ENCODE measurements at regions not wholly inside any gene's neighbourhood (a gene's known extent, or its start where the extent isn't known, plus 50 kb on each side); places are given as distances from the start of the nearest gene placed in this dataset.

DNA sequence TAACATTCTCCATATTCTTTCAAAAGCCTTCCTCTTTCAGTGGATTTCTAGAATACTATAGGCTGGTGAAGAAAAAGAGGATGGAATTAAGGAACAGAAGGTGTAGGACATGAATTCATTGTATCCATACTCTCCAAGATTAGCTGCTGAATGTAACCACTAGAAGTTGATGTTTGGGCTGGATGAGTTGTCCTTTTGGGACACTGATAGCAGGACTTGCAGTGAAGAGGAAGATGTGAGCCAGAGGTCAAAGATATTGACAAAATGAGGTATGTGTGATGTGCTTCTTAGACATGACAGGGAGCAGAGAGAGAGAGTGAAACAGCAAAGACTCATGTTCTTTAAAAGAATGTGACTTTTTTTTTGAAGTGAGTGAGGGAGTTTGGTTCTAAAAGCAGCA, 134.3 kb upstream of the MAN1A1 start:
- TF ChIP-seq, protein P1, sequence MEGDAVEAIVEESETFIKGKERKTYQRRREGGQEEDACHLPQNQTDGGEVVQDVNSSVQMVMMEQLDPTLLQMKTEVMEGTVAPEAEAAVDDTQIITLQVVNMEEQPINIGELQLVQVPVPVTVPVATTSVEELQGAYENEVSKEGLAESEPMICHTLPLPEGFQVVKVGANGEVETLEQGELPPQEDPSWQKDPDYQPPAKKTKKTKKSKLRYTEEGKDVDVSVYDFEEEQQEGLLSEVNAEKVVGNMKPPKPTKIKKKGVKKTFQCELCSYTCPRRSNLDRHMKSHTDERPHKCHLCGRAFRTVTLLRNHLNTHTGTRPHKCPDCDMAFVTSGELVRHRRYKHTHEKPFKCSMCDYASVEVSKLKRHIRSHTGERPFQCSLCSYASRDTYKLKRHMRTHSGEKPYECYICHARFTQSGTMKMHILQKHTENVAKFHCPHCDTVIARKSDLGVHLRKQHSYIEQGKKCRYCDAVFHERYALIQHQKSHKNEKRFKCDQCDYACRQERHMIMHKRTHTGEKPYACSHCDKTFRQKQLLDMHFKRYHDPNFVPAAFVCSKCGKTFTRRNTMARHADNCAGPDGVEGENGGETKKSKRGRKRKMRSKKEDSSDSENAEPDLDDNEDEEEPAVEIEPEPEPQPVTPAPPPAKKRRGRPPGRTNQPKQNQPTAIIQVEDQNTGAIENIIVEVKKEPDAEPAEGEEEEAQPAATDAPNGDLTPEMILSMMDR (IDR thresholded peaks at IDR 0.05): no peak
- TF ChIP-seq NFYB (CRISPR knock-in tag; conservative IDR thresholded peaks at IDR 0.05; ENCODE audit: low read depth) (no peak), FOXJ3 (CRISPR knock-in tag; IDR thresholded peaks at IDR 0.05; ENCODE audit: borderline replicate concordance) (no peak), CREB1 (CRISPR knock-in tag; IDR thresholded peaks at IDR 0.05) (no peak), ESRRA (CRISPR knock-in tag; IDR thresholded peaks at IDR 0.05; ENCODE audit: borderline replicate concordance) (no peak), CREM (CRISPR knock-in tag; IDR thresholded peaks at IDR 0.05) (no peak), ZNF121 (CRISPR knock-in tag; IDR thresholded peaks at IDR 0.05) (no peak), JUN (CRISPR knock-in tag; IDR thresholded peaks at IDR 0.05) (no peak), SMAD3 (CRISPR knock-in tag; IDR thresholded peaks at IDR 0.05; ENCODE audit: borderline replicate concordance) (no peak), NR3C1 (CRISPR knock-in tag; conservative IDR thresholded peaks at IDR 0.05; ENCODE audit: low read depth) (no peak)
- TF ChIP-seq, protein P2, sequence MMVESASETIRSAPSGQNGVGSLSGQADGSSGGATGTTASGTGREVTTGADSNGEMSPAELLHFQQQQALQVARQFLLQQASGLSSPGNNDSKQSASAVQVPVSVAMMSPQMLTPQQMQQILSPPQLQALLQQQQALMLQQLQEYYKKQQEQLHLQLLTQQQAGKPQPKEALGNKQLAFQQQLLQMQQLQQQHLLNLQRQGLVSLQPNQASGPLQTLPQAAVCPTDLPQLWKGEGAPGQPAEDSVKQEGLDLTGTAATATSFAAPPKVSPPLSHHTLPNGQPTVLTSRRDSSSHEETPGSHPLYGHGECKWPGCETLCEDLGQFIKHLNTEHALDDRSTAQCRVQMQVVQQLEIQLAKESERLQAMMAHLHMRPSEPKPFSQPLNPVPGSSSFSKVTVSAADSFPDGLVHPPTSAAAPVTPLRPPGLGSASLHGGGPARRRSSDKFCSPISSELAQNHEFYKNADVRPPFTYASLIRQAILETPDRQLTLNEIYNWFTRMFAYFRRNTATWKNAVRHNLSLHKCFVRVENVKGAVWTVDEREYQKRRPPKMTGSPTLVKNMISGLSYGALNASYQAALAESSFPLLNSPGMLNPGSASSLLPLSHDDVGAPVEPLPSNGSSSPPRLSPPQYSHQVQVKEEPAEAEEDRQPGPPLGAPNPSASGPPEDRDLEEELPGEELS (CRISPR knock-in tag; IDR thresholded peaks at IDR 0.05): no peak
- TF ChIP-seq, protein P3, sequence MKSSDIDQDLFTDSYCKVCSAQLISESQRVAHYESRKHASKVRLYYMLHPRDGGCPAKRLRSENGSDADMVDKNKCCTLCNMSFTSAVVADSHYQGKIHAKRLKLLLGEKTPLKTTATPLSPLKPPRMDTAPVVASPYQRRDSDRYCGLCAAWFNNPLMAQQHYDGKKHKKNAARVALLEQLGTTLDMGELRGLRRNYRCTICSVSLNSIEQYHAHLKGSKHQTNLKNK (CRISPR knock-in tag; IDR thresholded peaks at IDR 0.05): no peak
- TF ChIP-seq, protein P4, sequence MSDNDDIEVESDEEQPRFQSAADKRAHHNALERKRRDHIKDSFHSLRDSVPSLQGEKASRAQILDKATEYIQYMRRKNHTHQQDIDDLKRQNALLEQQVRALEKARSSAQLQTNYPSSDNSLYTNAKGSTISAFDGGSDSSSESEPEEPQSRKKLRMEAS (CRISPR knock-in tag; IDR thresholded peaks at IDR 0.05): no peak
